ENCODE measurements at regions not wholly inside any gene's neighbourhood (a gene's known extent, or its start where the extent isn't known, plus 50 kb on each side); places are given as distances from the start of the nearest gene placed in this dataset.

GRCh38 chr9:81052846-81053245 lies 636.5 kb downstream of the TLE1 start:
- no peak for TF ChIP-seq CTCF (IDR thresholded peaks at IDR 0.05)
- TF ChIP-seq POLR2A (IDR thresholded peaks at IDR 0.05), result no peak

Data from adrenal gland (tissue), 5 donors.